Upper lobe of left lung (tissue), 6 donors: ENCODE measurements at regions not wholly inside any gene's neighbourhood (a gene's known extent, or its start where the extent isn't known, plus 50 kb on each side); places are given as distances from the start of the nearest gene placed in this dataset.
A peak's percentile ranks its signal among the peaks of the same experiment; 100 is the strongest.
"Not testable (repeated sequence)": the region's sequence is repeated elsewhere in the genome, so short reads cannot be mapped to it uniquely, and the experiment has no call there.

ENCODE experiments used
- ATAC-seq, 2 donors: fragments of 200-7000 bp; cut with Tn5 transposase; one replicate each; pipeline ENCODE4 v1.9.1; 2022; ENCODE audit warnings: mild to moderate bottlenecking in 2 of 2, moderate library complexity in 2 of 2; ENCODE audit not compliant: low FRiP score in 2 of 2
- DNase-seq, 2 donors: peaks; one replicate each; pipeline ENCODE4 v3.0.0-alpha.2; 2019 to 2020
- H3K27ac ChIP-seq, 4 donors: fragments of 200-600 bp; sonication (generic); one replicate each; pipeline ENCODE4 v1.5.1; 2016 to 2019
- H3K27me3 ChIP-seq, 4 donors: fragments of 200-600 bp; sonication (generic); one replicate each; pipeline ENCODE4 v1.5.1; 2017 to 2019
- H3K36me3 ChIP-seq, 4 donors: fragments of 200-600 bp; sonication (generic); one replicate each; pipeline ENCODE4 v1.5.1; 2016 to 2019
- H3K4me1 ChIP-seq, 4 donors: fragments of 200-600 bp; sonication (generic); one replicate each; pipeline ENCODE4 v1.5.1; 2018 to 2019
- H3K4me3 ChIP-seq, 4 donors: fragments of 200-600 bp; sonication (generic); one replicate each; pipeline ENCODE4 v1.5.1; 2017 to 2019; ENCODE audit warnings: mild to moderate bottlenecking in 2 of 4, moderate library complexity in 1 of 4
- H3K9me3 ChIP-seq, 4 donors: fragments of 200-600 bp; sonication (generic); one replicate each; pipeline ENCODE4 v1.5.1; 2018 to 2019
- EP300 ChIP-seq, 4 donors: sonication (generic); formaldehyde crosslinking; IDR thresholded peaks; one replicate each; pipeline ENCODE4 v1.5.1; 2017; ENCODE audit warnings: antibody characterized with exemption in 4 of 4, control low read depth in 2 of 4
- POLR2A ChIP-seq, 4 donors: fragments of 450-650 bp; IDR thresholded peaks; one replicate each; pipeline ENCODE4 v1.5.1; 2016 to 2017; ENCODE audit warnings: antibody characterized with exemption in 4 of 4, mild to moderate bottlenecking in 2 of 4
- POLR2AphosphoS5 ChIP-seq, 2 donors: sonication (generic); formaldehyde crosslinking; IDR thresholded peaks; one replicate each; pipeline ENCODE4 v1.5.1; 2017; ENCODE audit warnings: antibody characterized with exemption in 2 of 2
- WGBS, 2 donors: methylation state at CpG; one replicate each; pipeline ENCODE4 v1.1.5; 2017 to 2018; 5-methylcytosine and 5-hydroxymethylcytosine counted together
- TF ChIP-seq, protein P1 (sequence below), 6 experiments: fragments of 450-650 bp in 4 of 6; fragments of 200-600 bp in 2 of 6; sonication (generic) in 2 of 6; IDR thresholded peaks; one replicate each; pipeline ENCODE4 v1.5.1; 2016 to 2019; ENCODE audit warnings: antibody characterized with exemption in 6 of 6
- donor health status: DM: no; HTN: no; CAD: no; lungs with moderate emphysema.
- donor health status: DM: no; HTN: yes; CAD: no; lungs with severe emphysema.

- TF ChIP-seq POLR2AphosphoS5 (IDR thresholded peaks at IDR 0.05) (no peak), POLR2A (IDR thresholded peaks at IDR 0.05) (no peak), EP300 (IDR thresholded peaks at IDR 0.05) (no peak)
- TF ChIP-seq, protein P1, sequence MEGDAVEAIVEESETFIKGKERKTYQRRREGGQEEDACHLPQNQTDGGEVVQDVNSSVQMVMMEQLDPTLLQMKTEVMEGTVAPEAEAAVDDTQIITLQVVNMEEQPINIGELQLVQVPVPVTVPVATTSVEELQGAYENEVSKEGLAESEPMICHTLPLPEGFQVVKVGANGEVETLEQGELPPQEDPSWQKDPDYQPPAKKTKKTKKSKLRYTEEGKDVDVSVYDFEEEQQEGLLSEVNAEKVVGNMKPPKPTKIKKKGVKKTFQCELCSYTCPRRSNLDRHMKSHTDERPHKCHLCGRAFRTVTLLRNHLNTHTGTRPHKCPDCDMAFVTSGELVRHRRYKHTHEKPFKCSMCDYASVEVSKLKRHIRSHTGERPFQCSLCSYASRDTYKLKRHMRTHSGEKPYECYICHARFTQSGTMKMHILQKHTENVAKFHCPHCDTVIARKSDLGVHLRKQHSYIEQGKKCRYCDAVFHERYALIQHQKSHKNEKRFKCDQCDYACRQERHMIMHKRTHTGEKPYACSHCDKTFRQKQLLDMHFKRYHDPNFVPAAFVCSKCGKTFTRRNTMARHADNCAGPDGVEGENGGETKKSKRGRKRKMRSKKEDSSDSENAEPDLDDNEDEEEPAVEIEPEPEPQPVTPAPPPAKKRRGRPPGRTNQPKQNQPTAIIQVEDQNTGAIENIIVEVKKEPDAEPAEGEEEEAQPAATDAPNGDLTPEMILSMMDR (IDR thresholded peaks at IDR 0.05): no peak
- ATAC-seq (no peak), DNase-seq (no peak)
- Histone ChIP-seq H3K4me3 (no peak overlapping the region), H3K27me3 (no peaks in the 10 kb centered on the region), H3K36me3 (no peaks in the 10 kb centered on the region), H3K27ac (no peak overlapping the region), H3K4me1 (no peaks in the 10 kb centered on the region), H3K9me3 (no peaks in the 10 kb centered on the region)
- WGBS, 2 donors: 78 to 86% methylated on average over 1 of the region's 1 CpG
Measured at GRCh38 chr14:41225433-41225832, 381.2 kb upstream of the LRFN5 start.

GRCh38 chr14:41222581-41222980, 384.1 kb upstream of the LRFN5 start:
- no peak overlapping the region for H3K4me3 ChIP-seq
- no peak overlapping the region for H3K27ac ChIP-seq
- ATAC-seq (no peak), DNase-seq (no peak)
- H3K9me3 ChIP-seq: no peaks in the 10 kb centered on the region
- no peaks in the 10 kb centered on the region for H3K4me1 ChIP-seq
- 81 to 82% methylated on average over 1 of the region's 1 CpG for WGBS, 2 donors
- TF ChIP-seq POLR2A (IDR thresholded peaks at IDR 0.05): no peak
- no peaks in the 10 kb centered on the region for H3K27me3 ChIP-seq
- H3K36me3 ChIP-seq: no peaks in the 10 kb centered on the region

GRCh38 chr14:41214978-41215377, 391.7 kb upstream of the LRFN5 start:
- H3K9me3 ChIP-seq, H3K27ac ChIP-seq, H3K4me3 ChIP-seq, H3K4me1 ChIP-seq, H3K27me3 ChIP-seq, ATAC-seq, H3K36me3 ChIP-seq: not testable (repeated sequence)
- WGBS, 2 donors: 95 to 96% methylated on average over 22 of the region's 22 CpGs
- DNase-seq: peak in 1 of 2 donors; percentile 25

- no peak overlapping the region for H3K27ac ChIP-seq
- no peaks in the 10 kb centered on the region for H3K27me3 ChIP-seq
- H3K4me1 ChIP-seq: no peaks in the 10 kb centered on the region
- no peak for DNase-seq
- no peaks in the 10 kb centered on the region for H3K36me3 ChIP-seq
- no peak for TF ChIP-seq EP300 (IDR thresholded peaks at IDR 0.05)
- TF ChIP-seq, protein P1 (IDR thresholded peaks at IDR 0.05): no peak
- TF ChIP-seq POLR2A (IDR thresholded peaks at IDR 0.05): no peak
- TF ChIP-seq POLR2AphosphoS5 (IDR thresholded peaks at IDR 0.05): no peak
- no peak overlapping the region for H3K4me3 ChIP-seq
- 22 to 31% methylated on average over 3 of the region's 3 CpGs for WGBS, 2 donors
- no peaks in the 10 kb centered on the region for H3K9me3 ChIP-seq
- no peak for ATAC-seq
Measured at GRCh38 chr14:41201696-41202095, 405.0 kb upstream of the LRFN5 start.

- WGBS, 2 donors: 44 to 66% methylated on average over 3 of the region's 3 CpGs
- no peak overlapping the region for H3K27ac ChIP-seq
- no peak for DNase-seq
- no peak for ATAC-seq
- H3K27me3 ChIP-seq: no peaks in the 10 kb centered on the region
- no peaks in the 10 kb centered on the region for H3K36me3 ChIP-seq
- no peak overlapping the region for H3K4me3 ChIP-seq
- TF ChIP-seq POLR2AphosphoS5 (IDR thresholded peaks at IDR 0.05) (no peak), EP300 (IDR thresholded peaks at IDR 0.05) (no peak), POLR2A (IDR thresholded peaks at IDR 0.05) (no peak)
- TF ChIP-seq, protein P1 (IDR thresholded peaks at IDR 0.05): no peak
- no peaks in the 10 kb centered on the region for H3K4me1 ChIP-seq
- H3K9me3 ChIP-seq: no peaks in the 10 kb centered on the region
Measured at GRCh38 chr14:41187868-41188267, 418.8 kb upstream of the LRFN5 start.

GRCh38 chr14:41171045-41171444, 435.6 kb upstream of the LRFN5 start:
- no peaks in the 10 kb centered on the region for H3K27me3 ChIP-seq
- ATAC-seq: no peak
- WGBS, 2 donors: 54 to 67% methylated on average over 3 of the region's 3 CpGs
- TF ChIP-seq EP300 (IDR thresholded peaks at IDR 0.05): no peak
- TF ChIP-seq, protein P1 (IDR thresholded peaks at IDR 0.05): no peak
- TF ChIP-seq POLR2AphosphoS5 (IDR thresholded peaks at IDR 0.05): no peak
- TF ChIP-seq POLR2A (IDR thresholded peaks at IDR 0.05): no peak
- no peaks in the 10 kb centered on the region for H3K9me3 ChIP-seq
- H3K36me3 ChIP-seq: no peaks in the 10 kb centered on the region
- no peak overlapping the region for H3K4me3 ChIP-seq
- H3K27ac ChIP-seq: no peak overlapping the region
- DNase-seq: no peak
- no peaks in the 10 kb centered on the region for H3K4me1 ChIP-seq
